ENCODE measurements at regions not wholly inside any gene's neighbourhood (a gene's known extent, or its start where the extent isn't known, plus 50 kb on each side); places are given as distances from the start of the nearest gene placed in this dataset.
A peak's percentile ranks its signal among the peaks of the same experiment; 100 is the strongest.
"Not testable (repeated sequence)": the region's sequence is repeated elsewhere in the genome, so short reads cannot be mapped to it uniquely, and the experiment has no call there.

- not testable (repeated sequence) for DNase-seq
Measured at GRCh38 chr13:63218596-63218995, 1802.9 kb upstream of the PCDH20 start.

- no peak for DNase-seq
Measured at GRCh38 chr13:63209330-63210017, 1793.8 kb upstream of the PCDH20 start.

- DNase-seq: no peak
Measured at GRCh38 chr13:63208826-63209225, 1793.2 kb upstream of the PCDH20 start.

- no peak for DNase-seq
Measured at GRCh38 chr13:63206461-63206860, 1790.8 kb upstream of the PCDH20 start.

- DNase-seq: no peak
Measured at GRCh38 chr13:63201493-63201892, 1785.8 kb upstream of the PCDH20 start.

- DNase-seq: no peak
Measured at GRCh38 chr13:63199508-63199907, 1783.9 kb upstream of the PCDH20 start.

- no peak for DNase-seq
Measured at GRCh38 chr13:63198071-63198470, 1782.4 kb upstream of the PCDH20 start.

- DNase-seq: no peak
Measured at GRCh38 chr13:63195726-63196125, 1780.1 kb upstream of the PCDH20 start.

- no peak for DNase-seq
Measured at GRCh38 chr13:63190742-63191141, 1775.1 kb upstream of the PCDH20 start.

GRCh38 chr13:63190219-63190618 lies 1774.6 kb upstream of the PCDH20 start:
- no peak for DNase-seq

- no peak for DNase-seq
Measured at GRCh38 chr13:63189712-63190111, 1774.1 kb upstream of the PCDH20 start.

- peak; percentile 21 for DNase-seq
Measured at GRCh38 chr13:63184693-63185092, 1769.0 kb upstream of the PCDH20 start.

GRCh38 chr13:63175536-63175935 lies 1759.9 kb upstream of the PCDH20 start:
- DNase-seq: no peak

GRCh38 chr13:63167699-63168337 lies 1752.2 kb upstream of the PCDH20 start:
- DNase-seq: no peak

- DNase-seq: no peak
Measured at GRCh38 chr13:63166345-63166744, 1750.7 kb upstream of the PCDH20 start.

- DNase-seq: no peak
Measured at GRCh38 chr13:63163903-63164302, 1748.3 kb upstream of the PCDH20 start.

- no peak for DNase-seq
Measured at GRCh38 chr13:63161219-63161618, 1745.6 kb upstream of the PCDH20 start.

GRCh38 chr13:63156816-63157215 lies 1741.2 kb upstream of the PCDH20 start:
- DNase-seq: no peak

GRCh38 chr13:63149375-63149774 lies 1733.7 kb upstream of the PCDH20 start:
- no peak for DNase-seq

- no peak for DNase-seq
Measured at GRCh38 chr13:63139277-63139676, 1723.6 kb upstream of the PCDH20 start.

- DNase-seq: no peak
Measured at GRCh38 chr13:63129995-63130394, 1714.3 kb upstream of the PCDH20 start.

GRCh38 chr13:63128716-63129115 lies 1713.1 kb upstream of the PCDH20 start:
- no peak for DNase-seq

- DNase-seq: no peak
Measured at GRCh38 chr13:63124863-63125262, 1709.2 kb upstream of the PCDH20 start.

GRCh38 chr13:63120883-63121282 lies 1705.2 kb upstream of the PCDH20 start:
- DNase-seq: no peak

GRCh38 chr13:63117710-63118109 lies 1702.1 kb upstream of the PCDH20 start:
- DNase-seq: no peak
